Endodermal cell (in vitro differentiated cells): ENCODE measurements at regions not wholly inside any gene's neighbourhood (a gene's known extent, or its start where the extent isn't known, plus 50 kb on each side); places are given as distances from the start of the nearest gene placed in this dataset.

Experiments used
- DNase-seq: peaks from one replicate; pipeline ENCODE4 v3.0.0-alpha.2; 2017
- H3K27ac ChIP-seq: 2 replicates; pipeline ENCODE4 v1.5.1; 2013; ENCODE audit warnings: mild to moderate bottlenecking, low read depth, low read length, moderate library complexity
- H3K27me3 ChIP-seq: 2 replicates; pipeline ENCODE4 v1.6.1; 2013; ENCODE audit warnings: mild to moderate bottlenecking, low read length, moderate library complexity; ENCODE audit not compliant: insufficient read depth, control insufficient read depth, poor library complexity, severe bottlenecking
- H3K36me3 ChIP-seq: 2 replicates; pipeline ENCODE4 v1.7.0; 2013; ENCODE audit warnings: mild to moderate bottlenecking, low read length, moderate library complexity; ENCODE audit not compliant: control insufficient read depth, insufficient read depth
- H3K4me1 ChIP-seq: one replicate; pipeline ENCODE4 v1.7.0; 2013; ENCODE audit warnings: low read length; ENCODE audit not compliant: control insufficient read depth, insufficient read depth
- H3K4me3 ChIP-seq: 2 replicates; pipeline ENCODE4 v1.5.1; 2013; ENCODE audit warnings: mild to moderate bottlenecking, low read length, moderate library complexity
- H3K9ac ChIP-seq: 2 replicates; pipeline ENCODE4 v1.6.1; 2013; ENCODE audit warnings: mild to moderate bottlenecking, low read length, moderate library complexity; ENCODE audit not compliant: poor library complexity, severe bottlenecking; ENCODE audit errors: extremely low read depth
- H3K9me3 ChIP-seq: 2 replicates; pipeline ENCODE4 v1.6.1; 2013; ENCODE audit warnings: mild to moderate bottlenecking, low read length, moderate library complexity; ENCODE audit not compliant: control insufficient read depth
- H3K27ac Mint-ChIP-seq: 2 replicates; pipeline ENCODE4 v1.8.0; 2020; ENCODE audit warnings: mixed read lengths
- H3K27me3 Mint-ChIP-seq: 2 replicates; pipeline ENCODE4 v1.8.0; 2021; ENCODE audit warnings: mild to moderate bottlenecking, mixed read lengths; ENCODE audit not compliant: insufficient read depth
- H3K36me3 Mint-ChIP-seq: 2 replicates; pipeline ENCODE4 v1.8.0; 2020; ENCODE audit warnings: low read depth, mixed read lengths
- H3K4me1 Mint-ChIP-seq: 2 replicates; pipeline ENCODE4 v1.8.0; 2020; ENCODE audit warnings: mixed read lengths
- H3K4me3 Mint-ChIP-seq: 2 replicates; pipeline ENCODE4 v1.8.0; 2020; ENCODE audit warnings: mild to moderate bottlenecking, moderate library complexity, mixed read lengths
- H3K9me3 Mint-ChIP-seq: 2 replicates; pipeline ENCODE4 v1.8.0; 2020; ENCODE audit warnings: mild to moderate bottlenecking, mixed read lengths
- CTCF ChIP-seq: fragments of 200-600 bp; sonication (generic); conservative IDR thresholded peaks from 2 replicates; pipeline ENCODE4 v1.5.0; 2021; ENCODE audit warnings: antibody characterized with exemption, mild to moderate bottlenecking
- WGBS, 2 experiments: methylation state at CpG; one replicate each; pipeline versions ENCODE4 v1.1.5 to v1.1.7; 2013; ENCODE audit warnings: missing lambda C conversion rate in 2 of 2, mixed read lengths in 1 of 2; ENCODE audit not compliant: insufficient coverage in 1 of 2, insufficient read length in 1 of 2; 5-methylcytosine and 5-hydroxymethylcytosine counted together

GRCh38 chr3:170752571-170753155, 117.3 kb downstream of the RPL22L1 start:
- Mint-ChIP-seq H3K27me3 (no peaks in the 10 kb centered on the region), H3K4me3 (no peak overlapping the region), H3K9me3 (no peaks in the 10 kb centered on the region), H3K4me1 (peaks cover 14% of the 10 kb centered on the region), H3K36me3 (no peaks in the 10 kb centered on the region), H3K27ac (no peak overlapping the region)
- Histone ChIP-seq H3K27me3 (no peaks in the 10 kb centered on the region), H3K9ac (no peak overlapping the region), H3K27ac (no peak overlapping the region), H3K9me3 (peaks cover 4% of the 10 kb centered on the region), H3K36me3 (no peaks in the 10 kb centered on the region), H3K4me1 (peaks cover 3% of the 10 kb centered on the region), H3K4me3 (no peak overlapping the region)
- 90 to 94% methylated on average over 6 of the region's 6 CpGs for WGBS, 2 experiments
- DNase-seq = no peak
- TF ChIP-seq CTCF = no peak

GRCh38 chr3:170751899-170752293, 118.1 kb downstream of the RPL22L1 start:
- Mint-ChIP-seq H3K27me3 (no peaks in the 10 kb centered on the region), H3K4me3 (no peak overlapping the region), H3K4me1 (peaks cover 14% of the 10 kb centered on the region), H3K9me3 (no peaks in the 10 kb centered on the region), H3K36me3 (no peaks in the 10 kb centered on the region), H3K27ac (no peak overlapping the region)
- Histone ChIP-seq H3K27me3 (no peaks in the 10 kb centered on the region), H3K4me3 (no peak overlapping the region), H3K9me3 (peaks cover 5% of the 10 kb centered on the region), H3K9ac (no peak overlapping the region), H3K27ac (no peak overlapping the region), H3K36me3 (no peaks in the 10 kb centered on the region), H3K4me1 (peaks cover 3% of the 10 kb centered on the region)
- DNase-seq = no peak
- TF ChIP-seq CTCF = no peak

GRCh38 chr3:170751083-170751898, 118.7 kb downstream of the RPL22L1 start:
- TF ChIP-seq CTCF = no peak
- no peak overlapping the region for H3K27ac ChIP-seq
- H3K4me1 Mint-ChIP-seq = peaks cover 14% of the 10 kb centered on the region

More at GRCh38 chr3:170751083-170751898, 118.7 kb downstream of the RPL22L1 start:
- Histone ChIP-seq H3K9ac (no peak overlapping the region), H3K4me1 (peaks cover 3% of the 10 kb centered on the region), H3K27me3 (no peaks in the 10 kb centered on the region), H3K36me3 (no peaks in the 10 kb centered on the region), H3K4me3 (no peak overlapping the region), H3K9me3 (peaks cover 10% of the 10 kb centered on the region)
- DNase-seq = no peak
- Mint-ChIP-seq H3K36me3 (peaks cover under 1% of the 10 kb centered on the region), H3K4me3 (no peak overlapping the region), H3K27ac (no peak overlapping the region), H3K9me3 (peaks cover 6% of the 10 kb centered on the region), H3K27me3 (no peaks in the 10 kb centered on the region)
- 87% methylated on average over 3 of the region's 3 CpGs; no CpG with 5 or more reads in 1 of the 2 experiments for WGBS, 2 experiments
